DMS53 treated with DMSO at 0.1 percent for 48 hours (cell line): ENCODE measurements at regions not wholly inside any gene's neighbourhood (a gene's known extent, or its start where the extent isn't known, plus 50 kb on each side); places are given as distances from the start of the nearest gene placed in this dataset.
"Not testable (repeated sequence)": the region's sequence is repeated elsewhere in the genome, so short reads cannot be mapped to it uniquely, and the experiment has no call there.

Experiments
- DNase-seq: peaks from one replicate; lab custom pipeline; 2025; ENCODE audit not compliant: unreplicated experiment; lab: John Stamatoyannopoulos, UW

GRCh38 chr6:74597840-74598239, 608.0 kb downstream of the COL12A1 start:
- DNase-seq = no peak

- DNase-seq = no peak
Measured at GRCh38 chr6:74597266-74597665, 608.6 kb downstream of the COL12A1 start.

- DNase-seq = no peak
Measured at GRCh38 chr6:74596588-74596987, 609.3 kb downstream of the COL12A1 start.

- not testable (repeated sequence) for DNase-seq
Measured at GRCh38 chr6:74594350-74594749, 611.5 kb downstream of the COL12A1 start.

- DNase-seq = no peak
Measured at GRCh38 chr6:74588094-74588832, 617.6 kb downstream of the COL12A1 start.

- no peak for DNase-seq
Measured at GRCh38 chr6:74587386-74587785, 618.5 kb downstream of the COL12A1 start.

- DNase-seq = no peak
Measured at GRCh38 chr6:74585753-74586152, 620.1 kb downstream of the COL12A1 start.

- DNase-seq = no peak
Measured at GRCh38 chr6:74581681-74582080, 624.2 kb downstream of the COL12A1 start.

GRCh38 chr6:74579794-74580193, 626.1 kb downstream of the COL12A1 start:
- DNase-seq = peak; percentile 77

- no peak for DNase-seq
Measured at GRCh38 chr6:74579047-74579446, 626.8 kb downstream of the COL12A1 start.

- no peak for DNase-seq
Measured at GRCh38 chr6:74578339-74578738, 627.5 kb downstream of the COL12A1 start.

- DNase-seq = no peak
Measured at GRCh38 chr6:74577619-74578018, 628.2 kb downstream of the COL12A1 start.

GRCh38 chr6:74574794-74575193, 631.1 kb downstream of the COL12A1 start:
- DNase-seq = peak; percentile 55

- no peak for DNase-seq
Measured at GRCh38 chr6:74573613-74574012, 632.2 kb downstream of the COL12A1 start.

- no peak for DNase-seq
Measured at GRCh38 chr6:74570044-74570443, 635.8 kb downstream of the COL12A1 start.

GRCh38 chr6:74568861-74569260, 637.0 kb downstream of the COL12A1 start:
- DNase-seq = no peak

GRCh38 chr6:74567923-74568290, 637.9 kb downstream of the COL12A1 start:
- DNase-seq = not testable (repeated sequence)

- no peak for DNase-seq
Measured at GRCh38 chr6:74567281-74567922, 638.5 kb downstream of the COL12A1 start.

GRCh38 chr6:74557236-74557635, 648.6 kb downstream of the COL12A1 start:
- DNase-seq = no peak

- DNase-seq = no peak
Measured at GRCh38 chr6:74554041-74554440, 651.8 kb downstream of the COL12A1 start.

- no peak for DNase-seq
Measured at GRCh38 chr6:74551896-74552295, 654.0 kb downstream of the COL12A1 start.

GRCh38 chr6:74550821-74551220, 655.0 kb downstream of the COL12A1 start:
- no peak for DNase-seq

- DNase-seq = no peak
Measured at GRCh38 chr6:74549746-74550145, 656.1 kb downstream of the COL12A1 start.
